ENCODE measurements at regions not wholly inside any gene's neighbourhood (a gene's known extent, or its start where the extent isn't known, plus 50 kb on each side); places are given as distances from the start of the nearest gene placed in this dataset.

GRCh38 chr1:221559911-221560310 lies 182.0 kb downstream of the DUSP10 start:
- no peak for DNase-seq
- intact Hi-C loops (cut with micrococcal nuclease): no loop called here
- H3K27me3 Mint-ChIP-seq (ENCODE audit: low read depth in 2 of 2): peaks cover 5 to 10% of the 10 kb centered on the region in 2 donors

GRCh38 chr1:221562542-221563475 lies 179.1 kb downstream of the DUSP10 start:
- Histone ChIP-seq H3K36me3 (ENCODE audit: control insufficient read depth, insufficient read depth, low read length) (no peaks in the 10 kb centered on the region), H3K27me3 (ENCODE audit: control insufficient read depth, insufficient read depth, low read length) (no peaks in the 10 kb centered on the region), H3K27ac (ENCODE audit: low read length) (no peak overlapping the region), H3K4me1 (ENCODE audit: control insufficient read depth, insufficient read depth, low read length) (no peaks in the 10 kb centered on the region), H3K9me3 (ENCODE audit: control insufficient read depth, insufficient read depth, low read length) (no peaks in the 10 kb centered on the region), H3K4me3 (ENCODE audit: low read length) (no peak overlapping the region)
- TF ChIP-seq CTCF (IDR thresholded peaks at IDR 0.05): no peak
- intact Hi-C loops (cut with micrococcal nuclease): no loop called here
- no peak for DNase-seq
- no peaks in the 10 kb centered on the region for H3K4me1 Mint-ChIP-seq
- WGBS (ENCODE audit: insufficient coverage): 94% methylated on average over 9 of the region's 9 CpGs
- no peaks in the 10 kb centered on the region for H3K36me3 Mint-ChIP-seq
- no peak overlapping the region for H3K4me3 Mint-ChIP-seq
- no peak for ATAC-seq
- no peaks in the 10 kb centered on the region for H3K9me3 Mint-ChIP-seq
- H3K27me3 Mint-ChIP-seq (ENCODE audit: low read depth in 2 of 2): peaks cover 5 to 10% of the 10 kb centered on the region in 2 donors
- no peak overlapping the region for H3K27ac Mint-ChIP-seq

More at GRCh38 chr1:221559911-221560310, 182.0 kb downstream of the DUSP10 start:
- Histone ChIP-seq H3K4me1 (ENCODE audit: control insufficient read depth, insufficient read depth, low read length) (no peaks in the 10 kb centered on the region), H3K27ac (ENCODE audit: low read length) (no peak overlapping the region), H3K27me3 (ENCODE audit: control insufficient read depth, insufficient read depth, low read length) (no peaks in the 10 kb centered on the region), H3K4me3 (ENCODE audit: low read length) (no peak overlapping the region), H3K36me3 (ENCODE audit: control insufficient read depth, insufficient read depth, low read length) (no peaks in the 10 kb centered on the region), H3K9me3 (ENCODE audit: control insufficient read depth, insufficient read depth, low read length) (no peaks in the 10 kb centered on the region)
- Mint-ChIP-seq H3K27ac (no peak overlapping the region), H3K4me3 (no peak overlapping the region), H3K36me3 (no peaks in the 10 kb centered on the region), H3K9me3 (no peaks in the 10 kb centered on the region), H3K4me1 (no peaks in the 10 kb centered on the region)
- ATAC-seq: no peak
- TF ChIP-seq CTCF (IDR thresholded peaks at IDR 0.05): no peak
- WGBS (ENCODE audit: insufficient coverage): 94% methylated on average over 2 of the region's 4 CpGs

- H3K27ac ChIP-seq (ENCODE audit: low read length): no peak overlapping the region
- Mint-ChIP-seq H3K27ac (no peak overlapping the region), H3K4me1 (no peaks in the 10 kb centered on the region), H3K9me3 (no peaks in the 10 kb centered on the region), H3K4me3 (no peak overlapping the region), H3K27me3 (ENCODE audit: low read depth in 2 of 2) (peaks cover 5 to 12% of the 10 kb centered on the region in 2 donors), H3K36me3 (no peaks in the 10 kb centered on the region)
- no peaks in the 10 kb centered on the region for H3K4me1 ChIP-seq (ENCODE audit: control insufficient read depth, insufficient read depth, low read length)
- TF ChIP-seq CTCF (IDR thresholded peaks at IDR 0.05): no peak
- no peak for DNase-seq
- no peak overlapping the region for H3K4me3 ChIP-seq (ENCODE audit: low read length)
- H3K36me3 ChIP-seq (ENCODE audit: control insufficient read depth, insufficient read depth, low read length): no peaks in the 10 kb centered on the region
- H3K27me3 ChIP-seq (ENCODE audit: control insufficient read depth, insufficient read depth, low read length): no peaks in the 10 kb centered on the region
- H3K9me3 ChIP-seq (ENCODE audit: control insufficient read depth, insufficient read depth, low read length): no peaks in the 10 kb centered on the region
- intact Hi-C loops (cut with micrococcal nuclease): no loop called here
- ATAC-seq: no peak
- 96% methylated on average over 24 of the region's 24 CpGs for WGBS (ENCODE audit: insufficient coverage)
Observed at GRCh38 chr1:221563476-221563921, 178.4 kb downstream of the DUSP10 start.

All from natural killer cell (primary cell).